Activated T-helper 1 cell treated with anti-CD3 and anti-CD28 coated beads, Interleukin-2, amount 50 U/mL, for 16 hours (primary cell): ENCODE measurements at regions not wholly inside any gene's neighbourhood (a gene's known extent, or its start where the extent isn't known, plus 50 kb on each side); places are given as distances from the start of the nearest gene placed in this dataset.

Source experiments
- DNase-seq, 2 donors: peaks; one replicate each; pipeline ENCODE4 v3.0.0-alpha.2; 2020; ENCODE audit warnings: low read depth in 1 of 2, low spot score in 1 of 2

GRCh38 chr5:40288800-40289485, 390.8 kb upstream of the PTGER4 start:
- DNase-seq = no peak

GRCh38 chr5:40284863-40285262, 394.9 kb upstream of the PTGER4 start:
- no peak for DNase-seq

GRCh38 chr5:40278881-40279280, 400.8 kb upstream of the PTGER4 start:
- no peak for DNase-seq

GRCh38 chr5:40277161-40277906, 402.4 kb upstream of the PTGER4 start:
- peak in 1 of 2 donors; percentile 11 for DNase-seq

- no peak for DNase-seq
Measured at GRCh38 chr5:40276426-40277102, 403.2 kb upstream of the PTGER4 start.

- DNase-seq = no peak
Measured at GRCh38 chr5:40274568-40274967, 405.1 kb upstream of the PTGER4 start.

GRCh38 chr5:40273936-40274335, 405.8 kb upstream of the PTGER4 start:
- DNase-seq = no peak

GRCh38 chr5:40271476-40271875, 408.2 kb upstream of the PTGER4 start:
- DNase-seq = no peak

- DNase-seq = no peak
Measured at GRCh38 chr5:40270274-40270845, 409.4 kb upstream of the PTGER4 start.

- no peak for DNase-seq
Measured at GRCh38 chr5:40268088-40268487, 411.6 kb upstream of the PTGER4 start.

- DNase-seq = no peak
Measured at GRCh38 chr5:40266952-40267351, 412.8 kb upstream of the PTGER4 start.

GRCh38 chr5:40261984-40262383, 417.7 kb upstream of the PTGER4 start:
- no peak for DNase-seq

- DNase-seq = no peak
Measured at GRCh38 chr5:40260361-40260760, 419.4 kb upstream of the PTGER4 start.

- no peak for DNase-seq
Measured at GRCh38 chr5:40258222-40258621, 421.5 kb upstream of the PTGER4 start.

- no peak for DNase-seq
Measured at GRCh38 chr5:40240671-40241070, 439.0 kb upstream of the PTGER4 start.

- peak in 1 of 2 donors; percentile 17 for DNase-seq
Measured at GRCh38 chr5:40240111-40240510, 439.6 kb upstream of the PTGER4 start.

GRCh38 chr5:40238066-40238745, 441.5 kb upstream of the PTGER4 start:
- no peak for DNase-seq

GRCh38 chr5:40235471-40236400, 444.0 kb upstream of the PTGER4 start:
- DNase-seq = no peak

- DNase-seq = no peak
Measured at GRCh38 chr5:40233268-40233667, 446.4 kb upstream of the PTGER4 start.

- no peak for DNase-seq
Measured at GRCh38 chr5:40227931-40228330, 451.8 kb upstream of the PTGER4 start.
